Neural progenitor cell (in vitro differentiated cells): ENCODE measurements at regions not wholly inside any gene's neighbourhood (a gene's known extent, or its start where the extent isn't known, plus 50 kb on each side); places are given as distances from the start of the nearest gene placed in this dataset.

Source experiments
- CTCF ChIP-seq: fragments of 200-600 bp; sonication (generic); IDR thresholded peaks from 2 replicates; pipeline ENCODE4 v1.5.1; 2017; ENCODE audit warnings: antibody characterized with exemption, mild to moderate bottlenecking
- EZH2 ChIP-seq: fragments of 200-600 bp; sonication (generic); IDR thresholded peaks from 2 replicates; pipeline ENCODE4 v1.6.1; 2017; ENCODE audit warnings: antibody characterized with exemption, mild to moderate bottlenecking, moderate library complexity

GRCh38 chr14:104395941-104396681, 183.5 kb upstream of the C14orf180 start:
- TF ChIP-seq CTCF (no peak), EZH2 (no peak)
